Cerebellar cortex (tissue), 1 donor: ENCODE measurements at regions not wholly inside any gene's neighbourhood (a gene's known extent, or its start where the extent isn't known, plus 50 kb on each side); places are given as distances from the start of the nearest gene placed in this dataset.
"Not testable (repeated sequence)": the region's sequence is repeated elsewhere in the genome, so short reads cannot be mapped to it uniquely, and the experiment has no call there.

Source experiments
- DNase-seq: peaks from one replicate; pipeline ENCODE4 v3.0.0-alpha.2; 2015; ENCODE audit warnings: low spot score

DNA sequence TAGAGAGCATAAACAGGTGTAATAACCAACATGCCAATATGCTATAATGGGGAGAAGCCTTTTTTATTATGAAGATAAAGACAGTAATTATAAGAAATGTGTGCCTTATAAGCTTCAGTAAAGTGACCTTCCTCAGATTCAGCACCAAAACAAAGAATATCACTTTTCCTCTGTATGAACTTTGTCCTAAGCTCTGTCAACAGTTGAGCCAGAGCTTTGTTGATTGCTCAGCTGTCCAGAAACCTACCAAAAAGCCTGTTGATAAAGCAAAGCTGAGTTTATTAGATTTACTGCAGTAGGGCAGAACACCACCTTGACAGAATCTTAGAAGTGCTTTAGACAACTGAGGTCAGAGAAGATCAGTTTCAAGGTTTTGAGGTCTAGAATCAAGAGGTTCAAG lies 635.3 kb downstream of the EDEM1 start:
- DNase-seq = no peak

DNA sequence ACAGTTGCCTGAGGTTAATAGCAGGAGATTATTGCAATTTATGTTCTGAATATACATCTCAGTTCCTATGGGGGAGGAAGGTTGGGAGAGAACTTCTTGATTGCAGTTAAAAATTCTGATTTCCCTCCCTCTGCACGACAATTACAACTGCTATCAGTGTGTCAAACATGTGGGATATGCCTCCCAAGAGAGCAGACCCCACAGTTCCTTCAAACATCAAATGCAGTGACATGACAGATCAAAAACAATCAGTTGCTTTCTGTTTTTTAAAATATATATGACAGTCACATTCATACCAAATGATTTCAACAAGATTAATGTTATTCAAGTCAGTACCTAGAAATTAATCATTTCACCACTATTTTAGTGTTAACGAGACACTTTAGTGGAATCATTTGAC lies 639.0 kb downstream of the EDEM1 start:
- DNase-seq = no peak

DNA sequence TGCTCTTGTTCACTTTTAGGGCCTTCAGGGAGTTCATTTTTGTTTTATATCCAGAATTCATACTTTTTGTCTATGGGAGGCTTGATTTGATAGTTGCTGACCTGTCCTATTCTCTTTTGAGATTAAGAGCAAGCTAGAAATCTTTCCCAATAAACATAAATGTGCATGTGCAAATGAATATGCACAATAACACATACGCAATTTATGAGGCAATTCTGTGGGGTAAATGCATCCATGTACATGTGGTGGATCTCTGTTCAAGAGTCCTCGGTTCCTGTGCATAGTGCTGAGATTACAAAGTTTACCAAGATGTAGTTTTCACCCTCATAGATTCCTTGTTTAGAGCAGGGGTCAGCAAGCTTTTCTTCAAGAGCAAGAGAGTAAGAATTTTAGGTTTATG lies 640.7 kb downstream of the EDEM1 start:
- DNase-seq = no peak

DNA sequence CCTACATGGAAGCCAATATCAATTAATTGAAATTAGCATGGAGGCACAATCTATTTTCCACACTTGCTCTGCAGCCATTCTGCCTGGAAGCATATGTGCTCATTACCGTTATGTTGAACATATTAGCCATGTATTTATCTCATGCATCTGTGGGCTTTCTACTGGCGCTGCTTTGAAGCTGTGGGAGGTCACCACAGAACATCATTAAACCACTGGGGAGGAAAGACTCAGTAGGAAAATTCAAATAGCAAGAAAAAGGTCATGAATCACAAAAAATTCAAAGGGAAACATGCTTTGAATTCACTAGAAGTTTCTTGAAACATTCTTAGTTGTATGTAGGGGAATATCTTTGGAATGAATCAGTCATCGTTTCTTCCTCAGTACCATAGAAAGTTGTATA lies 652.5 kb downstream of the EDEM1 start:
- no peak for DNase-seq

DNA sequence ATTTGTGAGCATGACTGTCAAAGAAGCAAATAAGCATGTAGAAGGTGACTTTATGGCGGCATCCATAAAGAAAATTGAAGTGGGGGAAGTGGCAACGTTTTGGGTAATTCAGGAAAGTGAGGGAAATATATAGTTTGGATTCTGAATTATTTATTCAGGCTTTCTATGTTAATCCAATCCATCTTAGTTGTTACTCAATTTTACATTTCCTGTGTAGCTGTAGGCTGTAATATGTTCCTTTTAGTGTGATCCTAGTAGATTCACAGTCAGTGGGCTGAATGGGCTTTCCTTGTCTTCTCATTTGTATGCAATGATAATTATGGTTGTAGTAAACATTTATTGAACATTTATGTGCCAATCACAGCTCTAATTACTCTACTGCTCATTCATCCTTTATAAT lies 654.1 kb downstream of the EDEM1 start:
- no peak for DNase-seq

DNA sequence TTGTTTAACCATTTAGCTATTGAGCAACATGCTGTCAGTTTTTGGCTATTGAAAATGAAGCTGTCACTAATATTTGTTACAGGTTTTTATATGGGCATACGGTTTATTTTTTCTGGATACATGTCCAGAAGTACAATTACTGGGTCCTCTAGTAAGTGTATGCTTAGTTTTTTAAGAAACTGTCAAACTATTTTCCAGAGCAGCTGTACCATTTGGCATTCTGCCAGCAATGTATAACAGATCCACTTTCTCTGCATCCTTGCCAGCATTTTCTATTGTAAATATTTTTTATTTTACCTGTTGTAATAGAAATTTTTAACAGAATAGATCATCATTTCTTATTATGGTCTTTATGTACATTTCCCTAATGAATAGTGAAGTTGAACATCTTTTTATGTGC lies 658.8 kb downstream of the EDEM1 start:
- DNase-seq = no peak

DNA sequence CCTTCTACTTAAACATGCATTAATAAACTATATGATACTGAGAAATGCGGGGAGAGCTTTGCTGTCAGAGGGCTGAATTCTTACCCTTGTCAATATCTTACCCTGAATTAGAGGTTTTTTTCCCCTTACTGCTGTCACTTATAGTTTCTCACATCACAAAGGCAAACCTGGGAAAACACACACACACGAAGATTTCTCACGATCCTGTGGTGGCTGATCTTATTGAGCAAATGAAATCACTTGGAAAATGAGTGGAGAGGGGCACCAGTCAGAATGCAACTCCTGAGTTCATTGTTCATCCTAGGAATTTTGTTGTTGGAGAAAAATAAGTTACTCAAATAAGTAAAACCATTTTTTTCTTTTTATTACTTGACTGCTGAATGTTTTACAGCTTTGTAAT lies 673.6 kb downstream of the EDEM1 start:
- DNase-seq = no peak

DNA sequence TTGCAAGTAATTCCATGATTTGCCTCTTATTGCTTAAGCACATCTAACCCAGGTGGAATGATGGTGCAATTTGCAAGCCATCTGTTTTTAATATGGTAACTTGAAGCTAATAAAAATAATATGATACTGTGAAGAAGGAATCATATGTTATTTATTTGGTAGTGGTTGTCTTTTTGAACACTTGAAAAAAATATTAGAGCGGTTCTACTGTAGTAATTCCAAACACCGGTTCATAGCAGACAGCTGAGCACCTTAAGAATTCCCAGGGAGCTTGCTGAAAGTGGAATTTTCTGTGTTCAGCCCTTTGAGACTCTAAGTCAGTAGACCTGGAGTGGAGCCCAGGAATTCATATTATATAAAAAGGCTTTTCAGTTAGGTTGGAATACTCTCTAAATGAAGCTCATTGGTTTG lies 687.4 kb downstream of the EDEM1 start:
- DNase-seq = no peak

DNA sequence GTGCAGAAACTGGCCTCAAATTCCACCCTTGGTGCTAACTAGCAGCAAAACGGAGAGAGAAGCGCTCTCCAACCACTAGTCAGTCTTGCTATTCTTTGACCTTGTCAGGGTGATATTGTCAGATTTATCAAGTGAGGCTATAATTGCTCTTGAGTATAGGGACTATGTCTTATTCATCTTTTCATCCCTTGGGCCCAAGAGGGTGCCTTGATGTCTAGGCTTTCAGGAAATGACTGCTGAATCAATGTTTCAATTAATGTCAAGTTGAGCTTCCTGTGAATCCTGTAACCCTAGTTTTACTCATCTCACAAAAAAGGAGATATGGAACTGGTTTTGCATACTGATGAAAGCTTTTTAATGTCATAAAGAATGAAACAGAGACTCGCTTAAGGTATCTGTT lies 701.3 kb downstream of the EDEM1 start:
- no peak for DNase-seq

DNA sequence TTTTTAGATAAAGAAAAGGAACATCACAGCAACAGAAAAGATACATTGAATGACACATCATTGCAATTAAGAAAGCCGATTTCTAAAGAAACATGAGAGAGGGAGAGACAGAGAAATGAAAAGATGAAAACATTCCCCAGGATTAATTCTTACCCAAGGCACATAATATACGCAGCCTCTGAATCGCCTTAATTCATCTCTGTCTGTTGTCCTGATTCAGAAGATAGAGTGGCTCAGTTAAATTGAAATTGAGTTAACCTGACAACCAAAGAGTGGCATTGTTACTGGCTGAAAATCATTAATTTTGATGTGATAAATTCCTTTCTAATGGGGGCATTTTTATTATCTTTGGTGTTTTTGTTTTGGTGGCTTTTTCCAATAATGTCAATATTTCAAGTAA lies 701.9 kb downstream of the EDEM1 start:
- no peak for DNase-seq

DNA sequence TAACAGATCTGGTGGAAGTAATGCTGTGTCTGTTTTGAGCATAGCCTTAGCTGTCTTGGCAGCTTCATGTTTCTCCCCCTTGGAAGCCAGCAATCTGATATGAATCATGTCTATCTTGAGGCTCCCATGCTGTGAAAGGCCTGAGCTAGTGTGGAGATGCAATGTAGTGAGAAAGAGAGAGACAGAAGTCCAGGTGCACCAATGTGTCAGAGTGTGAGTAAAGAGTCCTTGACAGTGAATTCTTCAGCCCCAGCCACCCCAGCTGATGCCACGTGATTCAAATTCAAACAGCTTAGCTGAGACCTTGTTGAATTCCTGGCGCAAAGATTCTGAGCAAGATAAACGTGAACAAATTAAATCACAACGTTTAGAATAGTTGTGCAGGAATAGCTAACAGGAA lies 704.2 kb downstream of the EDEM1 start:
- no peak for DNase-seq

DNA sequence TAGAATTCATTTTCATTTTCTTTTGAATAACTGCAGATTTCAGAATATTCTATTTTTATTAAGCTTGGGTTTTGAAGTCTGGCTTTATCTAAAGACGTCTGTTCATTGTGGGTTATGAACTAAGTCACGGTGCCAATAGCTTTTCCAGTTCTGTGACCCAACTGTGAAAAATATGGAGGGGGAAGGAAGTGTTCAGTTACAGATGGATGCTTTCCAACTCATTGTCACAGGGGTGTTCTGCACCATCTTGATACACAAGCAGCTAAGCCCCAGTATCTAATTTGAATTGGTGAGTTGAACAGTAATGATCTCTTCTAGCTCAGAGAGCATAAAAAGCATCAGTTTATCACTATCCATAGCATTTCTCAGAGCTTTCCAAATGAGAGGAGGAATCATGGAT lies 710.6 kb downstream of the EDEM1 start:
- DNase-seq = no peak

DNA sequence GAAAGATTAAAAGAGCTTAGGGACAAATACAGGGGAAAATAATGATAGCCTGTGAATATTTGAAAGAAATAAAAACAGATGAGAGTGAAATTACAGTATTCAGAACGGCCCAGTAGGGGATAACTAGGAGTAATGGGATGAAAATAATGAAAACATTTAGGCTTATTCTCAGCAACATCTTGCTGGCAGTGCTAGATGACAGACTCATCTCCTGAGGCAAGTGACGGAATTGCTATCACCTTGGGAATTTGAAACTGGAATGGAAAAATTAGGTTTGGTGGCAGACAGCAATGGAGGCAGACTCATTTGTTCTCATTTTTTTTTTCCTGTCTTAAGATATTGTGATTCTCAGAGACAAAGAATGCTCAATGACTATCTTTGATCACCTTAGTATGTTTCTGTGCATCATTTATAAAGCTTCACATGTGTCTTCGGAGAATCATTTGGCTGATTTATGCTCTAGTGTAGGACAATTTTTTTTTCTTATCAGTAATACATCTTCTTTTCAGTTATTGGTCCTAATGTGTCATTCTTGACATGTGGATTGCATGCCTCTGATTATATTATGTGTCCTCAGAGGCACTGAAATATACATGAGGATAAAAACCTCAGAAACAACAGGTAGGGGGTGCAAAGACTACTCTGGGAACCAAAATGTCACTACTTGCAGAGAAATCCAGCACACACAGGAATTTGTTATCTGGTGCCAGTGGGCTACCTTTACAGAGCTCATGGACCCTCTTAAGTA lies 711.7 kb downstream of the EDEM1 start:
- DNase-seq = peak; percentile 4

DNA sequence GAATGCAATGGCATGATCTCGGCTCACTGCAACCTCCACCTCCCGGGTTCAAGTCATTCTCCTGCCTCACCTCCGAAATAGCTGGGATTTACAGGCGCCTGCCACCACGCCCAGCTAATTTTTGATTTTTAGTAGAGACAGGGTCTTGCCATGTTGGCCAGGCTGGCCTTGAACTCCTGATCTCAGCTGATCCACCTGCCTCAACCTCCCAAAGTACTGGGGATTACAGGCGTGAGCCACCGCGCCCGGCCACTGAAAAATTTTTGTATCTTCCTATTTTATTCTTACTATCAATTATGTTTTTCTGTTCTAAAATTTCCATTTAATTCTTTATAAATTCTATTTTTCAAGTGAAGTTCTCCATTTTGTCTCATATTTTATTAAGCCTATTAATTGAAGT lies 730.4 kb downstream of the EDEM1 start:
- no peak for DNase-seq

DNA sequence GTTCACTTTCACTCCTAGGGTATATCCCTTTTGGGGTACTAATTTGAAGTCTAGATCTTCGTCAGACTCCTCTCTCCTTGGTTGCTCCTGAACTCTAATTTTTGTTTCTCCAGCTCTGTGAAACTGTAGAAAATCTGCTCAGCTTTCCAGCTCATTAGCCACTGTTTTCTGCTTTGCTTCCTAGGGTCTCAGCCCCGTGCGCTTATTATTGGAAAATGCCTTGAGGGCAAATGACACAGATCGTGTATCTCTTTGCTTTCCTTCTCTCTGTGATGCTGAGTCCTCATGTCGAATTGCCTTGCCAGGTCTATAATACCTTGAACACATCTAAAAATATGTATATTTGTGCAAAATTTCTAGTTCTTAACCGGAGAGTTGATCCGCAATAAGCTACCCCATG lies 731.1 kb downstream of the EDEM1 start:
- DNase-seq = no peak

DNA sequence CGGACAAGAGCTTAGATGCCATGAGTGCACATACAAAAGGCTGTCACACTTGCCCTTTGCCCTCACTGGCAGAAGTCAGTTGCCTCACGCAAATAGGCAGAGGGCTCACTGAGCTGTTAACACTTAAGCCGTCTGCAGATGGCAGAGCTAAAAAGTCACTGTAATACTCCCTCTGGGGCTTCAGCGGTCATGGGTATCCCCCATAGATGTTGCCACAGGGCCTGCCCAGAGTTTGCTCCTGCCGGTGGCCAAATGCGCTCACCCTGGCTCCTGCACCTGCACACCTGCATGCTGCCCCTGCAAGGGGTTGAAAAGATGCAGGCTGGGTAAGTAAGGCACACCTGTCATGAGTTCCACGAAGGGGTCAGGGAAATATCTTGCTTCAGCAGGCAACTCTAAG lies 741.5 kb downstream of the EDEM1 start:
- no peak for DNase-seq

DNA sequence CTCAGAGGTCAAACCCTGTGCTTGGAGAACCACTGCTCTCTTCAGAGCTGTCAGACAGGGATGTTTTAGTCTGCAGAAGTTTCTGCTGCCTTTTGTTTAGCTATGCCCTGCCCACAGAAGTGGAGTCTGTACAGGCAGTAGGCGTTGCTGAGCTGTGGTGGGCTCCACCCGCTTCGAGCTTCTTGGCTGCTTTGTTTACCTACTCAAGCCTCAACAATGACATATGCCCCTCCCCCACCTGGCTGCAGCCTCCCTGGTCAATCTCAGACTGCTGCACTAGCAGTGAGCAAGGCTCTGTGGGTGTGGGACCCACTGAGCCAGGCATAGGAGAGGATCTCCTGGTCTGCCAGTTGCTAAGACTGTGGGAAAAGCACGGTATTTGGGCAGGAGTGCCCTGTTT lies 756.6 kb downstream of the EDEM1 start:
- DNase-seq = not testable (repeated sequence)

DNA sequence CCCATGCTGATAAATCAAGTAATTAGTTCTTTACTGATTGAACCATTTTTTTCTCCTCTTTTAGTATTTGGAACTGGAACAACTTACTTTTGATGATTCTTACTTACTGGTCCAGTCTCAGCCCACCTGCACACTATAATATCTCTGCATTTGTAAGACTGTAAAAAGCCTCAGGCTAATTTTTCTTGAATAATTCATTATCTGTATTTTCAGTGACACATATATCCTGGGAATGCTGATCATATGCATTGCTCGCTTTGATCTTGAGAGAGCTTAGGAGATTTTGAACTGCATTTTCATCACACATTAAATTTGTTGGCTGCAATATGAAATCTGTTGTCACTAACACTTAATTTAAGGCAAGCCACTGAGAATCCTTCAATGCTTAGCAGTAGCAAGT lies 760.6 kb downstream of the EDEM1 start:
- no peak for DNase-seq

DNA sequence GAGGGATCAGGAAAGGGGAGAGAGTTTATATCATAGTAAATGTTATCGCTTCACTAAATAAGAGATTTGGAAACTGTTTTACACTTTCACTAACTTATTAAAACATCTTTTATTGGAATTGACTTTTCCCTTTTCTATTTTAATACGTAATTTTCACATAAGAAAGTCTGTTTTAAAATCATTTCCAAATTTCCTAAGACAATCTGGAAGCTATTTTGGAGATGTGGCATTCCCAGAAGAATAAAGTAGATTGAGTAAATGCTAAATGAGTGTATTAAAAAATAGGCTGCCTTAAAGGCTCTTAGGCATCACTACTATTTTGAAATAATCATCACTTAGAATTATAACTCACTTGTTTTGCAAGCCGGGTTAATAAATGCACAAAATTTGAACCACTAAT lies 763.5 kb downstream of the EDEM1 start:
- DNase-seq = no peak

DNA sequence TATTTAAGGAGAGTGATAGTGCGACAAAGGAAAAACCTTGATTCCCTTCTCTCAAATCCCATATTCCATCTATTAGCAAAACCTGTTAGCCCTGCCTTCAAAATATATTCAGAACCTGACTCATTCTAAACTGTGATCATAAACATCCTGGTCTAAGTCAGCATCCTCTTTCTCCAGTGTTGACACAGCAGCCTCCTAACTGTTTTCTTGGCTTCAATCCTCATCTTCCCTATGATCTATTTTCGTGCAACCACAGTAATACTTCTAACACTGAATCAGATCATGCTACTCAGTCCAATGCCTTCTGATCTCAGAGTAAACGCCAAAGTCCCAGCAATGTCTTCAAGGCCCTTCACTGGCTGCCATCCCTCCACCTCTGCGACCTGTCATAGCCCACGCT lies 785.1 kb downstream of the EDEM1 start:
- DNase-seq = no peak

DNA sequence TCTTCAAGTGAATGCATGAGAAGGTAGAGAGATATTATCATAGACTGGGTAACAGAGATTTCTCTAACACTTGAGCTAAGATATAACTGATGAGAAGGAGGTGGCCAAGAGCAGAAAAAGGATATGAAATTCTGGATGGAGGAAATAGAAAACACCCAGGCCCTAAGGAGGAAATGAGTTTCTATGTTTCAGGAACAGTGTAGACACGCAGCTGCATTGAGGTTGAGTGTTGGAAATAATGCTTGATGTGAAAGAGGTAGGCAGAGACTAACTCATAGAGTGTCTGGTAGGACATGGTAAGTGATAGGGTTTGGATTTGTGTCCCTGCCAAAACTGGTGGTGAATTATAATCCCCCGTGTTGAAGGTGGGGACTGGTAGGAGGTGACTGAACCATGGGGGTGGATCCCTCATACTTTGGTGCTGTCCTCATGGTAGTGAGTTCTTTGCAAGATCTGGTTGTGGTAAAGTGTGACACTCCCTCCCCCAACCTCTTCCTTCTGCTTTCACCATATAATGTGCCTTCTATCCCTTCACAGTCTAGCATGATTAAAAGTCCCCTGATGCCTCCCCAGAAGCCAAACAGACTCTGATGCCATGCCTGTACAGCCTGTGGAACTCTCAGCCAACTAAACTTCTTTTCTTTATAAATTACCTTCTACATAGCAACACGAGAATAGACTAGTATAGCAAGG lies 787.3 kb downstream of the EDEM1 start:
- no peak for DNase-seq

DNA sequence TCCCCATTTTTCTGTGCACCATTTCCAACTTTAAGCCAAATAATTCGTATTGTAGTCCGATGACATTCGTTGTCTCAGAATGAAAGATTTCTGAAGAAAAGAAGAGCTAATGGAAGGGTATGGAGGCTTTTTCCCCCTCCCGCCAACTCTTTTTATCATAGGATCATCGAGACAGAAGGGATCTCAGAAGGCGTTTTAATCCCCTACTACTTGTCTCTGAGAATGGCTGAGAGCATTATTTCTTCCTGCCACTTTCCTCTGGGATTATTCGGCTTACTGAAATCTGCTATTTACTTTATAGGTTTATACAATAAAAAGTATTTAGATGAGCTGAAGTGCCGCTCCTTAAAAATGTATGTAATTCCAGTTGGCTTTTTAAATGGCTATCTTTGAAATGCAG lies 789.8 kb downstream of the EDEM1 start:
- DNase-seq = no peak

DNA sequence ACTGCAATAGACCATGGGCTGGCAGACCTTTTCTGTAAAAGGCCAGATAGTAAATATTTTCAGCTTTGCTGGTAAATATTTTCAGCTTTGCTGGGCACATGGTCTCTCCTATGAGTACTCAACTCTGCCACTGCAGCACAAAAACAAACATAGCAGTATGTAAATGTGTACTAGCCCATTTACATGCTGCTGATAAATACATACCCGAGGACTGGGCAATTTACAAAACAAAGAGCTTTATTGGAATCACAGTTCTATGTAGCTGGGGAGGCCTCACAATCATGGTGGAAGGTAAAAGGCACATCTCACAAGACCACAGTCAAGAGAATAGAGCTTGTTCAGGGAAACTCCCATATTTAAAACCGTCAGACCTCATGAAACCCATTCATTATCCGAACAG lies 793.0 kb downstream of the EDEM1 start:
- DNase-seq = no peak

DNA sequence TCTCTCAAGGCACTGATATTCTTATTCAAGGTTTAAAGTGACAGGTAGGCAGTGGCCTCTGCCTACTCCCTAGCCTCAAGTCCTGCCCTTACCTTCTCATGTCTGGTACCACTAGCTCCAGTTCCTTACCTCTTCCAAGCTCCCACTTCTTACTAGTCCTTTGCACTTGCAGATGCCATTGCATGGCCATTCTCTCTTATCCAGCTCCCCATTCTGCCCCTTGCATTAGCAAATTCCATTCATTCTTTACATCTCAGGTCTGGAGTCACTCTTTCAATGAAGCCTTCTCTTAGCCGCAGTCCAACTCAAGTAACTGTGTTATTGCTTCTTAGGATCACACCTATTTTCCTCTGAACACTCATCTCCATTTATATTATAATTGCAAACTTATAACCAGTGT lies 807.1 kb downstream of the EDEM1 start:
- no peak for DNase-seq
